GM23248 (cell line): ENCODE measurements at regions not wholly inside any gene's neighbourhood (a gene's known extent, or its start where the extent isn't known, plus 50 kb on each side); places are given as distances from the start of the nearest gene placed in this dataset.

Experiments
- EZH2 ChIP-seq: fragments of 200-600 bp; sonication (generic); IDR thresholded peaks from 2 replicates; pipeline ENCODE4 v1.6.1; 2018; ENCODE audit warnings: antibody characterized with exemption, mild to moderate bottlenecking; ENCODE audit not compliant: insufficient read depth, poor library complexity, severe bottlenecking
- EZH2phosphoT487 ChIP-seq: fragments of 200-600 bp; sonication (generic); IDR thresholded peaks from 2 replicates; pipeline ENCODE4 v1.6.1; 2018; ENCODE audit warnings: antibody characterized with exemption, moderate library complexity, mild to moderate bottlenecking, low read depth; ENCODE audit not compliant: insufficient read depth

DNA sequence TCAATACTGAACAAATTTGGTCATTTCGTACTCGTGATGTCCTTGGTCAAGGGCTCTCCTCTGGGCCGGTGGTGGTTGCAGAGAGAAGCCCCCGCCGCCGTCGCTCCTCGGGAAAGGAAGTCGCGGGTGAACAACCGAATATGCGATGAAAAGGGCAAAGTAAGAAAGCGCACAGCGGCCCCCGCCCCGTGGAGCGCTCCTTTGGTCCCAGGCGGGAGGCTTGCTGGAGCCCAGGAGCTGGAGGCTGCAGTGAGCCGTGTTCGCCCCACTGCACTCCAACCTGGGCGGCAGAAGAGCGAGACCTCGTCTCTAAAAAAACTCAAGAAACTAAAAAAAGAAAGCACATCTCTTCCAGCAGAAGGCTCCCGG lies 108.4 kb upstream of the LARP1 start:
- TF ChIP-seq EZH2 (no peak), EZH2phosphoT487 (no peak)
